HEK293 (cell line): ENCODE measurements at regions not wholly inside any gene's neighbourhood (a gene's known extent, or its start where the extent isn't known, plus 50 kb on each side); places are given as distances from the start of the nearest gene placed in this dataset.

Experiments used
- CTCF ChIP-seq: fragments of 450-650 bp; formaldehyde crosslinking; IDR thresholded peaks from 2 replicates; pipeline ENCODE4 v1.5.1; 2016; ENCODE audit warnings: missing biosample characterization, missing genetic modification characterization
- ZFP37 ChIP-seq: fragments of 450-650 bp; formaldehyde crosslinking; IDR thresholded peaks from 2 replicates; pipeline ENCODE4 v1.5.1; 2016; ENCODE audit warnings: missing biosample characterization, missing genetic modification characterization
- ZNF10 ChIP-seq: fragments of 450-650 bp; formaldehyde crosslinking; IDR thresholded peaks from 2 replicates; pipeline ENCODE4 v1.5.1; 2017; ENCODE audit warnings: missing biosample characterization, missing genetic modification characterization
- ZNF239 ChIP-seq: fragments of 450-650 bp; formaldehyde crosslinking; IDR thresholded peaks from 2 replicates; pipeline ENCODE4 v1.5.1; 2016; ENCODE audit warnings: missing biosample characterization, missing genetic modification characterization
- ZNF280D ChIP-seq: fragments of 450-650 bp; formaldehyde crosslinking; IDR thresholded peaks from 2 replicates; pipeline ENCODE4 v1.5.1; 2016; ENCODE audit warnings: missing biosample characterization, missing genetic modification characterization
- ZNF585B ChIP-seq: fragments of 450-650 bp; formaldehyde crosslinking; IDR thresholded peaks from 2 replicates; pipeline ENCODE4 v1.5.1; 2016; ENCODE audit warnings: missing biosample characterization, missing genetic modification characterization
- ZNF747 ChIP-seq: fragments of 450-650 bp; formaldehyde crosslinking; IDR thresholded peaks from 2 replicates; pipeline ENCODE4 v1.5.1; 2016; ENCODE audit warnings: missing biosample characterization, missing genetic modification characterization
- ZSCAN23 ChIP-seq: fragments of 450-650 bp; formaldehyde crosslinking; IDR thresholded peaks from 2 replicates; pipeline ENCODE4 v1.5.1; 2016; ENCODE audit warnings: missing biosample characterization, missing genetic modification characterization

GRCh38 chr22:27535452-27535851, 266.1 kb downstream of the MN1 start:
- TF ChIP-seq ZFP37 (tag by site-specific recombination) (no peak), ZNF280D (tag by site-specific recombination) (no peak), CTCF (tag by site-specific recombination) (no peak), ZNF10 (no peak), ZNF747 (tag by site-specific recombination) (no peak), ZNF239 (tag by site-specific recombination) (no peak), ZSCAN23 (tag by site-specific recombination) (no peak), ZNF585B (tag by site-specific recombination) (no peak)
